Smooth muscle cell (in vitro differentiated cells): ENCODE measurements at regions not wholly inside any gene's neighbourhood (a gene's known extent, or its start where the extent isn't known, plus 50 kb on each side); places are given as distances from the start of the nearest gene placed in this dataset.
A peak's percentile ranks its signal among the peaks of the same experiment; 100 is the strongest.

Experiments used
- DNase-seq: peaks from one replicate; lab custom pipeline; 2025; ENCODE audit not compliant: unreplicated experiment; lab: John Stamatoyannopoulos, UW
- H2AFZ ChIP-seq: fragments of 200-600 bp; sonication (generic); 2 replicates; pipeline ENCODE4 v1.6.0; 2016; ENCODE audit warnings: antibody characterized with exemption, low read depth, mild to moderate bottlenecking
- H3F3A ChIP-seq: fragments of 200-600 bp; sonication (generic); 2 replicates; pipeline ENCODE4 v1.6.0; 2017; ENCODE audit warnings: antibody characterized with exemption, low read depth
- H3K27ac ChIP-seq: fragments of 200-600 bp; sonication (generic); 2 replicates; pipeline ENCODE4 v1.5.1; 2016; ENCODE audit warnings: low read depth, mild to moderate bottlenecking
- H3K27me3 ChIP-seq: fragments of 200-600 bp; sonication (generic); 2 replicates; pipeline ENCODE4 v1.6.1; 2016; ENCODE audit warnings: low read depth, mild to moderate bottlenecking
- H3K36me3 ChIP-seq: fragments of 200-600 bp; sonication (generic); 2 replicates; pipeline ENCODE4 v1.5.1; 2016; ENCODE audit warnings: low read depth
- H3K4me1 ChIP-seq: fragments of 200-600 bp; sonication (generic); 2 replicates; pipeline ENCODE4 v1.5.1; 2016; ENCODE audit warnings: low read depth
- H3K4me2 ChIP-seq: fragments of 200-600 bp; sonication (generic); 2 replicates; pipeline ENCODE4 v1.6.0; 2016; ENCODE audit warnings: mild to moderate bottlenecking
- H3K4me3 ChIP-seq: fragments of 200-600 bp; sonication (generic); 2 replicates; pipeline ENCODE4 v1.5.1; 2016; ENCODE audit warnings: mild to moderate bottlenecking
- H3K79me2 ChIP-seq: fragments of 200-600 bp; sonication (generic); 2 replicates; pipeline ENCODE4 v1.6.0; 2016; ENCODE audit warnings: low read depth, mild to moderate bottlenecking
- H3K9ac ChIP-seq: fragments of 200-600 bp; sonication (generic); 2 replicates; pipeline ENCODE4 v1.6.0; 2016; ENCODE audit warnings: low read depth
- H3K9me3 ChIP-seq: fragments of 200-600 bp; sonication (generic); replicated peaks from 2 replicates; pipeline ENCODE4 v1.5.1; 2016; ENCODE audit warnings: low read depth
- H4K20me1 ChIP-seq: fragments of 200-600 bp; sonication (generic); 2 replicates; pipeline ENCODE4 v1.6.0; 2016; ENCODE audit warnings: low read depth
- CTCF ChIP-seq: fragments of 200-600 bp; sonication (generic); IDR thresholded peaks from 2 replicates; pipeline ENCODE4 v1.5.1; 2017; ENCODE audit warnings: borderline replicate concordance, mild to moderate bottlenecking, antibody characterized with exemption; ENCODE audit not compliant: insufficient read depth, poor library complexity, severe bottlenecking
- WGBS: methylation state at CpG from one replicate; pipeline ENCODE4 v1.1.7; 2016; ENCODE audit warnings: low lambda C conversion rate; 5-methylcytosine and 5-hydroxymethylcytosine counted together

- no peak overlapping the region for H3K4me3 ChIP-seq
- no peaks in the 10 kb centered on the region for H3K36me3 ChIP-seq
- TF ChIP-seq CTCF, result no peak
- no peaks in the 10 kb centered on the region for H3F3A ChIP-seq
- H3K9ac ChIP-seq, result no peak overlapping the region
- H3K4me2 ChIP-seq, result no peak overlapping the region
- DNase-seq, result no peak
- H3K27me3 ChIP-seq, result no peaks in the 10 kb centered on the region
- no peaks in the 10 kb centered on the region for H3K4me1 ChIP-seq
- H4K20me1 ChIP-seq, result no peaks in the 10 kb centered on the region
- 87% methylated on average over 3 of the region's 3 CpGs for WGBS
- no peak overlapping the region for H3K27ac ChIP-seq
- H2AFZ ChIP-seq, result no peak overlapping the region
- H3K9me3 ChIP-seq, result no peaks in the 10 kb centered on the region
- H3K79me2 ChIP-seq, result no peaks in the 10 kb centered on the region
These were observed 237.5 kb upstream of the KIF2A start for GRCh38 chr5:62068554-62068953.

GRCh38 chr5:62077387-62077786 is 228.6 kb upstream of the KIF2A start:
- H3K9ac ChIP-seq, result no peak overlapping the region
- no peaks in the 10 kb centered on the region for H3K36me3 ChIP-seq
- TF ChIP-seq CTCF, result no peak
- no peak overlapping the region for H3K4me2 ChIP-seq
- 87% methylated on average over 4 of the region's 4 CpGs for WGBS
- DNase-seq, result no peak
- no peak overlapping the region for H3K27ac ChIP-seq
- no peaks in the 10 kb centered on the region for H3K79me2 ChIP-seq
- H2AFZ ChIP-seq, result no peak overlapping the region
- no peaks in the 10 kb centered on the region for H3F3A ChIP-seq
- H3K4me1 ChIP-seq, result no peaks in the 10 kb centered on the region
- no peaks in the 10 kb centered on the region for H3K27me3 ChIP-seq
- H3K4me3 ChIP-seq, result no peak overlapping the region
- H4K20me1 ChIP-seq, result no peaks in the 10 kb centered on the region
- H3K9me3 ChIP-seq, result no peaks in the 10 kb centered on the region

- Histone ChIP-seq H3F3A (no peaks in the 10 kb centered on the region), H3K36me3 (no peaks in the 10 kb centered on the region), H3K9ac (no peak overlapping the region), H2AFZ (no peak overlapping the region), H3K4me1 (no peaks in the 10 kb centered on the region), H3K9me3 (no peaks in the 10 kb centered on the region), H4K20me1 (no peaks in the 10 kb centered on the region), H3K4me2 (no peak overlapping the region), H3K79me2 (no peaks in the 10 kb centered on the region), H3K27ac (no peak overlapping the region), H3K27me3 (no peaks in the 10 kb centered on the region), H3K4me3 (no peak overlapping the region)
- no peak for DNase-seq
- WGBS, result 75% methylated on average over 9 of the region's 9 CpGs
- no peak for TF ChIP-seq CTCF
These were observed 228.0 kb upstream of the KIF2A start for GRCh38 chr5:62077823-62078550.

GRCh38 chr5:62082370-62082801 is 223.6 kb upstream of the KIF2A start:
- Histone ChIP-seq H3K27ac (peak overlapping the region; percentile 22), H4K20me1 (no peaks in the 10 kb centered on the region), H2AFZ (no peak overlapping the region), H3K27me3 (no peaks in the 10 kb centered on the region), H3K9ac (no peak overlapping the region), H3K36me3 (no peaks in the 10 kb centered on the region), H3K4me2 (peak overlapping the region; percentile 52), H3F3A (no peaks in the 10 kb centered on the region), H3K4me1 (no peaks in the 10 kb centered on the region), H3K4me3 (no peak overlapping the region), H3K79me2 (no peaks in the 10 kb centered on the region), H3K9me3 (no peaks in the 10 kb centered on the region)
- WGBS, result 33% methylated on average over 5 of the region's 5 CpGs
- no peak for DNase-seq
- no peak for TF ChIP-seq CTCF
